ENCODE measurements at regions not wholly inside any gene's neighbourhood (a gene's known extent, or its start where the extent isn't known, plus 50 kb on each side); places are given as distances from the start of the nearest gene placed in this dataset.

- DNase-seq (ENCODE audit: low spot score): no peak
Observed at GRCh38 chr7:47221826-47222225, 360.1 kb downstream of the TNS3 start.

DNA sequence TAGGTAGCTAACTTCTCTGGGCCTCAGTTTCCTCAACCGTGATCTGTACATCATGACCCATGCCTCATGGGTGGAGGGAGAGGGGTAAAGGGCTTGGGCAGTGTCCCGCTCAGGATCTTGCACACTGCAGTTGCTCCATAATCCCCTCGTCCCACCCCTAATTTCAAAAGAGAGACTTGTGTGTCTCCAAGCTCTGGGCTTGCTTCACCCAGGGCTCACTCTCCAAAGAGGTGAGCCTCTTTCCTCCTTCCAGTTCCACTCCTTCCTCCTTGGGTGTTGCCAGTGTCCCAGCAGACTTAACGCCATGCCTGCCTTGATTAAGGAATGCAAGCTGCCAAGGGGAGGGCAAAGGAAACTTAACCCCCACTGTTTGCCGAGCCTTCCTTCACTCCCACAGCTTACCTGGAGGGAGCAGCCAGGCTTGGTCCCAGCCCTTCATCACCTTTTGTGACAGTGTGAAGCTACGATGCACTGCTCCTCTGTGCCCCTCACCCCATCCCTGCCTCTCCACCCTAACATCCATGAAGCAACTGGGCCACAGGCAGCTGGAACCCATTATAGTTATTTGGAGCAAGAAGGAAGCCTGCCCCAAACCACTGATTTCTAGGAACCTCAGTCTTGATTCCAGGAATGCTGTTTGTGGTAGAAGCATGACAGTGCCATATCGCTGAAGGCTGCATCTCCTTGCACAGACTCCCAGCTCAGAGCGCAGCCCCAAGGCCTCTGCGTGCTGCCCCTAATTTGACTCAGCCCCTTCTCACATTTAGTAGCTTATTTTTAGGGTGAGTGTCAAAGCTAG, 363.3 kb downstream of the TNS3 start:
- no peak for DNase-seq (ENCODE audit: low spot score)

DNA sequence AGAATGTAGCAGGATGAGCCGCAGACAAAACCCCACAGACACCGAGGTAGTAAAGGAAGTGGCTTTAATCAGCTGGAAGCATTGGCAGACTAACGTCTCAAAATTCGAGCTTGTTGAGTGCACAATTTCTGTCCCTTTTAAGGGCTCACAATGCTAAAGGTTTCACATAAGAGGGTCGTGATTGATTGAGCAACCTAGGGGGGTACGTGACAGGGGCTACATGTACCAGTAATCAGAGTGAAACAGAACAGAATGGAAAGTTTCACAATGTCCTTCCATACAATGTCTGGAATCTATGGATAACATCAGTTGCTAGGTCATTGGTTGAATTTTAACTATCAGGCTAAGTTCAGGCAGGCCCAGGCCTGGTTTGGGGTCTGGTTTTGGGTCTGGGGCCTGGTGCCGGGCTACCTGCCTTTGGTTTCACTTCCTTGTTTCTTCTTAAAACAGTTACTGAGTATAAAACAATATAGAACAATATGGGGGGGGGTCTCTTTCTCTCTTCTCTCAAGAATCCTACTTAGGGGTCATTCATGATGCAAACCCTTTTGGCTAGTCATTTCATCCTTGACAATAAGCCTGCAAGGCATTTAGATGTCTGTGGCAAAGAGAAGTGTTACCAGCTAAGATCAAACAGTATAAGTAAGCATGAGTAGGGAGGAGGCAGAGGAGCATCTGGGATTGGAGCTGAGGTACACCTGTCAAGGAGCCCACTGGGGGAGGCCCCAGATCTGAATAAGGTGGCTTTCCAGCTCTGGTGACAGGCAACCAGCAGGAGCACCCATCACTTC, 364.1 kb downstream of the TNS3 start:
- no peak for DNase-seq (ENCODE audit: low spot score)

DNA sequence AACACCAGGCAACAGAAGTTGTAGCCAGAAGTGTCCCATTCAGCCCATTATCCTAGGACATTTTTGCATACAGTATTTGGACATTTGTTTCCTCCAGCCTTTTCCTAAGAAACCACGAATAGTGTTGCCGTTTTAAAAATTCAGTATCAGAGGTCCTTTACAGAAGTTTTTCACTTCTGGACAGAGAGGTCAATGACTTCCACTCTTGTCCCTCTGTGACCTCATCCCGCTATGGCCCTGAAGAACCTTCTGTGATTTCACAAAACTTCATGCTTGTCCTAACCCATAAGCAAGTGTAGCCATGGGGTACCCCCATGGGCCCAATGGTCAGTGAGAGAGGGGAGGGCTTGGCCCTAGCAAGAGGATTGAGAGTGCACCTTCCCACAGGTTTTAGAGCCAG, 364.8 kb downstream of the TNS3 start:
- DNase-seq (ENCODE audit: low spot score): no peak

GRCh38 chr7:47216439-47216838, 365.5 kb downstream of the TNS3 start:
- no peak for DNase-seq (ENCODE audit: low spot score)

- DNase-seq (ENCODE audit: low spot score): no peak
Observed at GRCh38 chr7:47215640-47216039, 366.3 kb downstream of the TNS3 start.

DNA sequence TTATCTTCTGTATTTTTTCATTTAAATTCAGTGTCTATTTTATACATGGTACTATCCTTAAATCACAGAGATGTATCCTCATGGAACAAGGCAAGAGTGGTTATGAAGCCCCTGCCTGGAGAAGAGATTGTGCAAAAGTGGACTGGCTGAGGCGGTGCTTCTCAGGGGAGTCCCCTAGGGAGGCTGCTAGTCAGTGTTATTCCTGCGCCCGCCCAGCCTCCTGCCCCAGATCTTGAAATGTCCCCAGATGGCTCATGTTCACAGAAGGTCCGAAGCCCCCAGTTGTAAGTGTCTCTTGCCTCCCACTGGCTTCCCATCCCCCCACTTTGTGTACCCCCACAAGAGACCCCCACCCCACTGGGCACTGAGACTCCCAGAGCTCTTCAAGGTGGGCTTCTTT, 366.9 kb downstream of the TNS3 start:
- no peak for DNase-seq (ENCODE audit: low spot score)

DNA sequence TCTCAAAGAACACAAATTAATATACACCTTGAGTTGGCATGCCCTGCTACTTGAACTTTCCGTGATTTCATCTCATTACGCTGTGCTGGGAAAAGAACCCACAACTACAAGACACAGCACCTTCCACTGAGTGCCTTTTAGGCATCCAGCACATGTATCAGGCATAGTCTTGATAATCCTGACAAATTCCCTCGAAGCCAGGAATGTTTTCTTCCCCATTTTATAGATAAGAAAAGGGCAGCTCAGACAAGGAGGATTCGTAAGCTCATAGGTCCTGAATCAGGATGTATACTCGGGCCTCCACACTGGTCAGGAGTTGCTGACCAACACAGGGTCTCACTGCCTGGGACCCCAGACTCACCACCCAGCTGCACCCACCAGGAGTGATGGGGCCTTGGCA, 368.6 kb downstream of the TNS3 start:
- DNase-seq (ENCODE audit: low spot score): no peak

- no peak for DNase-seq (ENCODE audit: low spot score)
Observed at GRCh38 chr7:47211519-47211973, 370.4 kb downstream of the TNS3 start.

GRCh38 chr7:47210281-47210854, 371.5 kb downstream of the TNS3 start:
- DNase-seq (ENCODE audit: low spot score): no peak

DNA sequence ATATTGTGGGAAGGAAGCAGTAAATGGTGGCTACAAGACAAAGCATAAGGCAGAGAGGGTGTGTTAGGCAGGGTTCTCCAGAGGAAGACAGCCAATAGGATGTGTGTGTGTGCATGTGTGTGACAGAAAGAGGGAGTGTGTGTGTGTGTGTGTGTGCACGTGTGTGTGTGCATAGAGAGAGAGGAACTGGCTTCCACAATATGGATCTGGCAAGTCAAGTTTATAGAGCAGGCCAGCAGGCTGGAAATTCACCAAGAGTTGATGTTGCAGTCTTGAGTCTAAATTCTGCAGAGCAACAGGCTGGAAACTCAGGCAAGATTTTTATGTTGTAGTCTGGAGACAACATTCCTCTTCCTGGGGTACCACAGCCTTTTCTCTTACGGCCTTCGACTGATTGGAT, 374.0 kb downstream of the TNS3 start:
- DNase-seq (ENCODE audit: low spot score): no peak

GRCh38 chr7:47204709-47205108, 377.2 kb downstream of the TNS3 start:
- no peak for DNase-seq (ENCODE audit: low spot score)

DNA sequence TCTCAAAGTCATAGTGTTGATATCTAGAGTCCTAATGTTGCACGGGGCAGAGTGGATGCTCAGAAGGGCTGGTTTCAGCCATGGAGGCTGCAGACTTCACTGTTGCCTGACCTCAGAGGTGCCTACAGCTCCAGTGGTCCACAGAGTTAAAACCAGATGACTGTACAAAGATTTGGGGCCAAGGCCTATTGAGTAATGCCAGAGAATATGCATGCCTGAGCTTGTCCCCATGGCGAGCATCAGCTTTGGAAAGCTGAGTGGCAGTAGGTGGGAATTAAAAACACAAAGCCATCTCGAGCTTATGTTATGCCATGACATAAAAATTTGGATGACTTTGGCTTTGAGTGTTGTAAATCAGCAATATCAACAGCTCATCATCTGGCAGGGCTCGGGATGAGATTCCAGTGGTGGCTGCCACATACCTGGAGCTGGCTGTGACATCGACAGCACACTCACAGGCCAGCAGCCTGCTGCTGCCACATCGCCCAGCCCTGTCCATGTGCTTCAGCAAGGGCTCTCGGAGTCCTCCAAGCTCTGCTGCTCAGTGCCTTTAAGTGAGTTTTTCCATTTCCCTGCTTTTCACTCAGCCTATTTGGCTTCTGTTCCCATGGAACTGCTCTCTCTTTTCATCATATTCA, 379.6 kb downstream of the TNS3 start:
- no peak for DNase-seq (ENCODE audit: low spot score)

- no peak for DNase-seq (ENCODE audit: low spot score)
Observed at GRCh38 chr7:47198159-47198558, 383.8 kb downstream of the TNS3 start.

DNA sequence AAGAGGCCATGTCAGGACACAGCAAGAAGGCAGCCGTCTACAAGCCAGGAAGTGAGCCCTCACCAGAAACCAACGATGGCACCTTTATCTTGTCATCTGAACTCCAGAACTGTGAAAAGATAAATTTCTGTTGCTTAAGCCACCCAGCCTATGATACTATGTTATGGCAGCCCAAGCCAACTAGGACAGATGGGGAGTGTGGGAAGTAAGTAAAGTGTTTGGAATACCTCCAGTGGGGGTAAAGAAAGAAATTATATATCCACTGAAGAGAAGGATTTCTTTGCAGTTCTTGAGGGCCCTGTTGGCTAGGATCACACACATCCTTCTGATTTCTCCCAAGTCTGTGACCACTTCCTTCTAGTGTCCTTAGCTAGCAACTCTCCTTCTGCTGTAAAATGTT, 384.4 kb downstream of the TNS3 start:
- no peak for DNase-seq (ENCODE audit: low spot score)

DNA sequence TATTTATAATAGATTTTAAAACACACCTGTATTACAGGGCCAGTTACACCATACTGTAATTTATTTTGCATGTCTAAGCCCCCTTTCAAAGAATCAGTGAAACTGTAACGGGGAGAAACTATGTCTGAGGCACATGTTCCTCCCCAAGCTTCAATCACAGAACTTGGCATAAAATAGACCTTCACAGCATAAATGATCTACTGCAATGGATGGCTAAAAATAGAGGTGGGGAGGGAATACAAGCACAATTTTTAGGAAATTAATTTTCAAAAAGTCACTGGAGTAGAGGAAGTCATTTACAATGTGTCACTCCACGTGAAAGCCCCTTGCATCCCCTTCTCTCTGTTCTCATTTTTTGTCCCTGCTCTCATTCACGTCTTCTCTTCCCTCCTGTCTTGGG, 385.2 kb downstream of the TNS3 start:
- DNase-seq (ENCODE audit: low spot score): no peak

- DNase-seq (ENCODE audit: low spot score): no peak
Observed at GRCh38 chr7:47196106-47196645, 385.7 kb downstream of the TNS3 start.

DNA sequence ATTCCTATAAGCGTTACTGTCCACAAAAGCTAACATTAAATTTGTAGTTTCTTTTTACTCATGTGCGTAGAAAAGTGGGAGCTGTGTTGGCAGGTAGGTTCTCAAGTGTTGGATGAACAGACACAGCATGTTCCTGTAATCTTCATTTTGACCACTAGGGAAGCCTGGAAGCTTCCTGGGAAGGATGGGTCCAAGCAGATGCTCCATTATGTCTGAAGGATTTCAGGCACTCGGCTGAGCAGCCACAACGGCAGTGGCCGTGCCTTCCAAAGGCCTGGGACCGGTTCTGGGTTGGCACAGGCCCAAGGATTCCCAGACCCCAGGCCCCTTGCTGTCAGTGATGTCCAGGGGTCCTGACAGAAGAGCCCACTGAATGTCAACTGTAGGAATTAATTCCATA, 386.3 kb downstream of the TNS3 start:
- no peak for DNase-seq (ENCODE audit: low spot score)

DNA sequence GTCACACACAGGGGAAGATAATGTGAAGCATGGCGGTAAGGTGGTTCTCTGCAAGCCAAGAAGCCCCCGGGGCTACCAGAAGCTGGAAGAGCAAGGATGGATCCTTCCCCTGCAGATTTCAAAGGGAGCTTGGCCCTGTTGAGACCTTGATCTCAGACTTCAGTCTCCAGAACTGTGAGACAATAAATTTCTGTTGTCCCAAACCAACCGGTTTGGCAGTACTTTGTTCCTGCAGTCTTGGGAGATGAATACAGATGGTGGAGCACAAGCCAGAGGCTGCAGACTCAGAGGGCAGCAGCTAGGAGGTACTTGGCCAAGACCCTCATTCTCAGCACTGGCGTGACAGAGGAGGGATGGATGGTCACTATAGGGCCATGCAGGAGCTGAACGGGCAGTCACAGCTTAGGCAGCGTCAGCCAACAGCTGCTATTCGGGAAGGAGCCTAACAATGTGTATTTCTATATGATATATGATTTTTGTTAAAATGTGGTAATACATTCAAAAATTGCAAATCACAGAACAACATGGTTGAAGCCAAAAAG, 387.3 kb downstream of the TNS3 start:
- DNase-seq (ENCODE audit: low spot score): no peak

DNA sequence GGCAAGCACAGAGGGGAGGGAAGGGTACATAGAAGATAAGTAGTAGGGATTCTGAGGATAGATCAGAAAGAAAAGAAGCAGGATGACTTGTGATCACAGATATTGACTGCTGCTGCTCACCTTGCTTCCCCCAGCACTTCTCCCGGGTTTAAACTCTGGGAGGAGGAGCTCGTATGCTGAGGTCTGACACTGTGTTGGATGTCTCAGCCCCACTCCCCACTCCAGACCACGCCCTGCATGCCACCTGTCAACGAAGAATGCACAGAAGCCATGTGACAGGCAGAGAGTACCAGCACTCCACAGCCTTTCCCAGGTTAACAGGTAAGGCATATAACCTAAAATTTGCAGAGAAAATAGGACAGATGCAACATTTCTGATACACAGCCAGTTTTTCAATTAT, 388.9 kb downstream of the TNS3 start:
- no peak for DNase-seq (ENCODE audit: low spot score)

DNA sequence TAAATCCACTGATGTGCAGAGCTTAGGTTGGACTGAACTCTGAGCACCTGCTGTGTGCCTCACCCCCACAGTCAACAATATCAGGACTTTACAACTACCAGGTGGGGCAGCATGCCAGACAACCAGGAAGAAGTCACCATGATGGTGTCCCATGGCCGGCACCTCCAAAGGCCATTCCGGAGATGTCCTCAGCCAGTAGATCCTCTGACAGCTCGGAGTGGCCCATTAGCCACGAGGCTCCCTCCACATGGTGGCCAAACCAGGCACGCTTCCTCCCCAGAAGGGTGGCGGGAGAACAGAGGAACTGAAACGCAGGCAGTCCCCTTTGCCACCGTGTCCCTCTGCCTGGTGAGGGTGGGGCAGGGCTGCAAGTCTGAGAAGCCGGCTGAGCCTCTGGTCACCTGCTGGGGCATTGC, 390.0 kb downstream of the TNS3 start:
- DNase-seq (ENCODE audit: low spot score): no peak

- DNase-seq (ENCODE audit: low spot score): no peak
Observed at GRCh38 chr7:47191316-47191715, 390.6 kb downstream of the TNS3 start.
